ENCODE measurements at regions not wholly inside any gene's neighbourhood (a gene's known extent, or its start where the extent isn't known, plus 50 kb on each side); places are given as distances from the start of the nearest gene placed in this dataset.

DNA sequence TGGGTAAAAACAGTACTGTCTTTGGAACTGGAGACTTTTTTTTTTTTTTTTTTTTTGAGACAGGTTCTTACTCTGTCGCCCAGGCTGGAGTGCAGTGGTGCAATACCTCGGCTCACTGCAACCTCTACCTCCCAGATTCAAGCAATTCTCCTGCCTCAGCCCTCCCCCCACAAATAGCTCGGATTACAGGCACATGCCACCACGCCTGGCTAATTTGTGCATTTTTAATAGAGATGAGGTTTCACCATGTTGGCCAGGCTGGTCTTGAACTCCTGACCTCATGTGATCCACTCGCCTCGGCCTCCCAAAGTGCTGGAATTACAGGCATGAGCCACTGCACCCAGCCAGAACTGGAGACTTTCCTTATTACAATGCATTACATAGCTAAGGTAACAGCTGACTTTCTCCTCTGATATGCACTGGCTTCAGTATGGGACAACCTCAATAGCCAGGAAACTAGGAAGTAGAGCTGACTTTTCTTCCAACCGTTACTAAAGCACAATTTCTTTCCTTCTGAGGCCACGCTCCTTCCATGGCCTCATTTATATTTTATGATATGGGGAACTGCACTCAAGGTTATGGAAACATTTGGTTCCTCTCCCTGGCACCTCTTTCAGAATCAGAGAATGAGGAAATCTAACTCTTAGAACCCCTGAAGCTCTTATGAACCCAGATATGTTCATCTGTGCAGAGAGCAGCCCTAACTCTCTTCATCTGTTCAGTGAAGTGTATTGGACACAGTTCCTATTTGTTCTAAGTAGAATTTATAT lies 53.5 kb upstream of the FAM9B start:
- no peak for DNase-seq

DNA sequence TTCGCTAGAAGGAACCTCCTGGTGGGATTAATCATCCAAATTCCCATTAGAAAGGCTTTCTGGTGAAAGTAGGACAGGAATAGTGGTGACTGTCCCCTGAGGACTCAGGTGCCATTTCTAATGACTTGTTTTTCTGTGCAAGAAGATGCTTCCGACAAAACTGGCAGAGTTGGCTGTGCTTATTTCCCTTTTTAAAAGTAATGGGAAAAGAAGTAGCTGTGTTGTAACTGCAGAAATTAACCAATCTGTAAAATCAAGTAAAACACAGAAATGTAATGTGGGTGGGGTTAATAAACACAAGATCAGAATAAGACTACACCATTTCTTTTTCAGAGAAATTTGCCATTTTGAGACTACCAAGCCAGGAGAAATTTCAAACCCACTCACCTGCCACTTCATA lies 55.0 kb upstream of the FAM9B start:
- peak; percentile 10 to 50 (median 28) for DNase-seq

DNA sequence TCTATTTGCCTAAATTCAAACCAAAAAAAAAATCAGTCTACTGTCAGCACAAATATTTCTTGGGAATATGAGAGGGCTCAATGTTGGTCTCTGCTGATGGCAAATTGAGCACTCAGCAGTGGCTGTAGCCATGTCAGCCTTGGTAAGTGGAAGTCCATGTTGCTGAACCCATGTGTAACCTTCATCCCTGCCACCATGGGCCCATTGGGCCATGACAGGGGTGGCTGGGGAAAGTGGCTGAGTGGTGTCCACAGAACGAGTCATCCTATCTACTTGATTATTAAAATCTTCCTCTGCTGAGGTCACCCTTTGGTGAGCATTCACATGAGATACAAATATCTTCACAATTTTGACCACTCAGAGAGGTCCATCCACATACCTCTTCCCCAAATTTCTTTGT lies 56.8 kb upstream of the FAM9B start:
- DNase-seq = peak; percentile 17 to 18 (median 17)

DNA sequence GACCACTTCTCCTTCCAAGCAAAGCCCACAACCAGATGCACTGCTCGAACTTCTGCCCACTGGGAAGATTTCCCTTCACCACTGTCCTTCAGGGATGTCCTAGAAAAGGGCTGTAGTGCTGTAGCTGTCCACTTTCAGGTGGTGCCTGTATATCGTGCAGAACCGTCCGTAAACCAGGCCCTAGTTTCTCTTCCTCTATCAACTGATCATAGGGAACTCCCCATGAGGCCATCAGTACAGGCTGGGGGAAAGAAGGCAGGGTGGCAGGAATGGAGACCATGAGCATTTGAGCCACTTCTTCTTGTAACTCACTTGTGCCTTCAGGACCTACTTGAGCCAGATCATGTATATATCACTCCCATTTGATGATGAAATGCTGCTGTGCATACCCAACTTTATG lies 57.3 kb upstream of the FAM9B start:
- peak; percentile 63 to 71 (median 66) for DNase-seq

DNA sequence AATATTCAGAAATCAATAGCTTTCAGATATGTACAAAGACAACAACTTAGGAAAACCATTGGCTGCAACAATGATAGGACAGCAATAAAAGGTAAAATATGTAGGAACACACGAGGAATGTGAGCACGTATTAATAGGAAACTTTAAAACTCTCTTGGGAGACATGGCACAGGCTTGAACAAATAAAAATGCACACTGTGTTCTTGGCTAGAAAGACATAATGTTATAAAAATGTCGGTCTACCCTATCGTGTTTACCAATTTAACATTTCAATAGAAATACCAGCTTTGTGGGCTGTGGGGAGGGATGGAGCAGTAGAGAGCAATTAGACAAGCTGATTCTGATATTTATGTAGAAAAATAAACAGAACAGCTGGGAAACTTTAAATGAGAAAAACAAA lies 69.0 kb upstream of the FAM9B start:
- DNase-seq = no peak

DNA sequence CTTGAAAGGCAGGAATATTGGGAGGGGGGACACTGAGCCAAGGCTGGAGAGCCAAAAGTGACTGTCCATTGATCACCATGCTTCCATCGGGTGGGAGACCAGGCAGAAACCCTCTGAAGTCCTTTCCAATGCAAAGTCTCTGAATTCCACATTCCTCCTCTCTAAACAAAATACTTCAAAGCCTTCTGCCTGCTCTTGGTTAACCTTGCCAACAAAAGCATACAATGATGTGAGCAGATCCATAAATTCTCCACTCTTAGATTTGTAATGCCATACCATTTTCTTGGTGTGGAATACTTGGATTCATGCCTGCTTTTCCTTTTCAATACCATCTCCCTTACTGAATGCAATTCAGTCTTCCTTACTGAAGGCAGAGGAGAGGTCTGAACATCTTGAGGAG lies 74.1 kb upstream of the FAM9B start:
- no peak for DNase-seq

DNA sequence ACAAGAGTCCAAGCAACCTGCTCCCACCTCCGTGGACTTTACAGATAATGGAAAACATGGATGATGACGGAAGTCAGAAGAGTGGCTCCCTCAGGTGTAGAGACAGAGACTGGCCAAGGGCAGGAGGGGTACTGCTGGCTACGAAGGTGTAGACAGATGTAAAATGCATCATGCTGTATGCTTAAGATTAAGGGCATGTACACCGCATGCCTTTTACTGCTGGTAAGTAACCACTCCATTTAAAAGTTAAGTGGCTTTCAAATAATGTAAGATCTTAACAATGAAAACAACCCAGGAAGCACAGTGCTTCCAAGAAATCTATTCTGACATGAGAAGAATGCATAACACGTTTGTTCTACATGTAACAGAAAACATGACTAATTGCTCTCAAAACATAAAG lies 76.9 kb upstream of the FAM9B start:
- no peak for DNase-seq

DNA sequence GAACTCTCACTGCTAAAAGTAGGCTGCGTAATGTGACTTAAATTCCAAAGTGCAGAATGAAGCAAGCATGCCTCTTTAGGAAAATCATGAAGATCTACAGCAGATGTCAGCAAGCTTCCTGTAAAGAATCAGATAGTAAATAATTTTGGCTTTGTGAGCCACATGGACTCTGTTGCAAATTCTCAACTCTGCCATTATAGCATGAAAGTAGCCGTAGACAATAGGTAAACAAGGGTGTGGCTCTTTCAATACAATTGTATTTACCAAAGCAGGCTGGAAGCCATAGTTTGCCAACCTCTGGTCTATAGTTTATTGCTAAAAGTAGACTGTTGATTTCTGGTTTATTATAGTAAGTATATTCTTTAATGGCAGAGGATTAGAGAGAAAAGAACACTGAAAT lies 80.3 kb upstream of the FAM9B start:
- DNase-seq = no peak

DNA sequence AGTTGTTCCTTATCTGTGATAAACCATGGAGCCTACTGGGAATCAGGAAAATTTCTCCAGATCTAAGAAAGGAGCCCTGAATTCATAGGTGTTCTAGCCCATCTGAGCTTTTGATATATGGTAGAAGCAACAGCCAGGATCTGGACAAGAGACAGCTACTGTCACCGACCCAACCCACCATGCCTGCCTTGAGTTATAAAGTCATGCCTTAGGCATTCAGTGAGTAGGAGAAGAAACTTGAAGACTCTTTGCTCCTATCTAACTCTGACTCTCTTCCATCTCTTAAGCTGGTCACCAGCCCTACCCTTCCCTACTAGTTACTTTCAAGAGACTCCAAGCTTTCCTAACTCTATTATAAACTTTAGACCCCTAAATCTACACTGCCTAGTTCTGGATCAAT lies 83.9 kb upstream of the FAM9B start:
- no peak for DNase-seq

DNA sequence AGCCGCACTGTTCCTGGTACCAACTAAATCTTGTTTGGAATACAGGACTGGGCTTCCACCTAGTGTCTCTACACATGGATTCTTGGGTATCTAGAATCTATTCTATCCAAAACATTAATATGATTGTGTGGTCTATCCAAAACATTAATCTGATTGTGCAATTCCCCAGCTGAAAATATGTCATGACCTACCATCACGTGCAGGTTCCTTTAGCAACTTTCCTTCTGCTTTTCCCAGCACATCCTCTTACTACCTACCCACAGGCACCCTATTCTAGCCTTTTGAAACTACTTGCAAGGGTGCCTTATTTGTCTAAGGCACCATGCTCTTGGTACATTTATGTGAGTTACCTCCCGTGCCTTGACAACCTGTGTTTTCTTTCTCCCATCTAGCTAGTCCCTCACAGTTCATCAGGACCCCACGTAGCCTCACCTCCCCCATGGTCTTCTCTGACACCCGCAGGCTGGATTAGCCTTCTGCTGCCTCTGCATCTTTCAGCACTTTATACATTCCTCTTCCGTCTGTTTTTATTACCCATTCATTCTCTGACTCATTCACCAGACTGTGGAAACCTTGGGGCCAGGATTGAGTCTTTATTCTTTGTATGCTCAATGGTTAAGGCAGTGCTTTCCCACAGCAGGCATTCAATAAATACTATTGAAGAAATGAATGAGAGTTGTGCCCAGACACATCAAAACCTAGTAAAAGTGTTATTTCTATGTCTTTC lies 88.8 kb upstream of the FAM9B start:
- DNase-seq = peak; percentile 32 to 61 (median 51)

DNA sequence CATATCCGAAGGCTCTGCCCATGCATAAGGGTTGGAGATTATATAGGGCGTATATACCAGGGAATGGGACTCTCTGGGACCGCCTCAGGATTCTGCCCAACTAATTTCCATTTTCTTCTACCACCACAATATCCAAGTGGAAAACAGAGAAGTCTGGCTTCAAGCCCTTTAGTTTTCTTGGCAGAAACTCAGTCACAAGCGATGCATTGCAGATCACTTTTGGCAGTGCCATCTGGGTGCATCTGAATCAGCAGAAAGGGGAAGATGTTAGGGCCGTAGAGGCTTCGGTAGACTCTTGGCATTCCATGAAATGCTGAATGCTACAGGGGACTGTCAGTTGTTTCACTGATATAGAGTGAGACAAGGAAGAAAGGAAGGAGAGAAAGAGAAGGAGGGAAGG lies 94.1 kb upstream of the FAM9B start:
- DNase-seq = no peak

DNA sequence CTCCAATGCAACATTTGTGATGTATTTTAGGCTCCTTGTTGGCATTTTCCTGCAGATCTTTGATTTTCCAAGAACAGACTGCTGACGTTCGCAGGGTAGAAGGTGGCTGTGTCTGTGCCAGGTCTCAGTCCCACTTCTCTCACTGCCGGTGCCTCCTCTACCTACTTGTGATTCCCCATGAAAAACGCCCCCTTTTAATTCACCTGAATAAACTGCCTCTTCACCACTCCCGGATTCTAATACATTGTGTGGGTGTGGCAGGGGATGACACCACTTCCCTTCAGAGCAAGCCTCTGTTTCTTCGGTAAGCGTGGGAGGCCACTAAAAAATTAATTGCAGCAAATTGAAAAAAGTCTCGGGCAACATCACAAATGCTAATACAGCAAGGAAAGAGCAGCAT lies 96.1 kb upstream of the FAM9B start:
- DNase-seq = peak in 1 of 3 donors; percentile 3

DNA sequence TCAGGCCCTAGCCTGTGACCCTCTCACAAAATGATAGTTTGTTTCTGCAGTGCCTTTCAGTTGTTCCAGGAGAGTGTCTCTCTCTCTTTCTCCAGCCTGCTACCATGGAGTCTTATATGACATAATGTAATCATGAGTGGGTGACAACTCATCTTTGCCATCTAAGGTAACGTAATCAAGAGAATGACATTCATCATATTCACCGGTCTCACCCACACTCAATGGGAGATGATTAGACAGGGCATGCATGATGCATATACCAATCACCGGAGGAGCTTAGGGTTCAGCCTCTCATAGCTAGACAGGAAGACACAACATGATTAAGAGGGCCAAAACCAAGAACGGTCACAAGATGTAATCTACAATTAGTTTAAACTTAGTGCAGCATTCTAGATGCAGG lies 97.1 kb upstream of the FAM9B start:
- DNase-seq = peak in 2 of 3 donors; percentile 8 to 44

DNA sequence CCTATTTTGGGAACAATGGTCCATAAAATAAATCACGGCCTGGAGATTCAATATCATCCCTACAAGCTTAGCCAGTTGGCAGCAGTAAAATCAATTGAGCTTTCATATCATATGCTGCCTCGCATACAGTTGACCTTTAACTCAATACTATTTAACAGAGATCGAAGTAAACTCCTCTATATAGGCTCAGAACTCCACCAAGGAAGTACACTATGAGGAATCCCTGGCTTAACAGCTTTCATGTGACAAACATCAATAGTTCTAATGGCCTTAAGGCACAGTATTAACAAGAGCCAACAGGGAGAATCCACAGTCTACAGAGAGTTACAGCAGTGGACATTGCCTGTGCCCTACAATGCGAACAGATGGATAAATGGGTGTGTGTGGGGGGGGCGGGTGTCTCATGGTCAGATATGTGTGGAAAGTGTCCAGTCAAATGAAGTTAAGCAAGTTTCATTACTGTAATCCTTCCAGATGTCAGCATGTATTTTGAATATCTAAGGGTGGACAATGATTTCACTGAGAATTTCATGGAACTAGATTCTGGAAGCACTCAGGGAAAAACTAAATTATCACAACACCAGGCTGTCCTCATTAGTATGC lies 98.2 kb upstream of the FAM9B start:
- no peak for DNase-seq

DNA sequence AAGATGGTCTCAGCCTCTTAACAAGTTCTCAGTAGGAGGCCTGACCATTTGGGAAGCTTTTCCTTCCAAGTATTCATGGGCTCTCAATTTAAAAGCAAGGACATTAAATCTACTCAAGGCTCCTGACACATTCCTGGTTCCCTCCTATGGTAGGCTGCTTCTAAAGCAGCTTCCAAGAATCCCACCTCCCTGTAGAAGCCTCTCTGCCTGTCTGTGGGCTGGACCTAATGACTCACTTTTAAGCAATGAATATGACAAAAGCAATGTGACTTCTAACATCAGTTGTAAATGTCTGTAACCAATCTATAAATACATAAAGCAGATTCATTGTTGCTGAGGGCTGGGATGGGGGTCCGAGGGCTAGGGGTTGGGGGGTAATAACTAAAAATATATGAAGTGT lies 99.5 kb upstream of the FAM9B start:
- peak; percentile 26 to 40 (median 36) for DNase-seq

DNA sequence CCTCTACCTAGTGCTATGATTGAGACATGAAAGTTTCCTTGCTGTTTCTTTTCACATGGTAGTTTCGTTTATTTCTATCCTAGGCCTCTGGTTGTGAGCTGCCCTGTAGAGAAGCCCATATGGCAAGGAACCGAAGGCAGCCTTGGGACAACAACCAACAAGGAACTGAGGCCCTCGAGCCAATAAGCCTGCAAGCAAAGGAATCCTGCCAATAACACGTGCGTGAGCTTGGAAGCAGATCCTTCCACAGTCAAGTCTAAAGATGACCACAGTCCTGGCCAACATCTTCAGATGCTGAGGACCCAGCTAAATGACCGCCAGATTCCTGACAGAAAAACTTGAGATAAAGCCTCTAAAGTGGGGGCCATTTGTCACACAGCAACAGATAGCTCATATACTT lies 100.4 kb upstream of the FAM9B start:
- no peak for DNase-seq

DNA sequence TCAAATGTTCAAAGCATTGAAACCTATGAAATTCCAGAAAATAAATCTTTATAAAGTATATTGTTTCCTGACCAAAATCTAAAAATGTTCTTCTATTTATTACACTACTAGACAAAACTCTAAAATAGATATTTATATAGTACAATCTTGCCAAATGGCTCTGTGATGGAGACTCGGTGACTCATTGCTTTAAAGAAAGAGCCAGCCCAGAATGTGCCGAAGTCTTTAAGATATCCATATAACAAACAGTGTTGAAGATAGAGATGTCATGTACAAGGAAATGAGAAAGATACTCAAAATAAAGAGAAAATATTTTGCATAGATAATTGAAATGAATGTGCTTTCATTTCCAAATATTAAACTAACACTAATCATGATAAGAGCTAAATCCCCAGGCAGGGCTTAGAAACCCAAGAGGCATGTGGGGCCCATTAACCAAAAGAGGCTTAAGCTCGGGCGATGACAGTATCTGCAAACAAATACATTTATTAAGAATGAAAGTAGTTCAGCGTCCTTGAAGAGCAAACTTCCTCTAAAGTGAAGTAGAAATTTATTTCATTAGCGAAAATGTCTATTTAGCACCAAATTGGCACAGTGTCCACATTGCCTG lies 102.1 kb upstream of the FAM9B start:
- no peak for DNase-seq

DNA sequence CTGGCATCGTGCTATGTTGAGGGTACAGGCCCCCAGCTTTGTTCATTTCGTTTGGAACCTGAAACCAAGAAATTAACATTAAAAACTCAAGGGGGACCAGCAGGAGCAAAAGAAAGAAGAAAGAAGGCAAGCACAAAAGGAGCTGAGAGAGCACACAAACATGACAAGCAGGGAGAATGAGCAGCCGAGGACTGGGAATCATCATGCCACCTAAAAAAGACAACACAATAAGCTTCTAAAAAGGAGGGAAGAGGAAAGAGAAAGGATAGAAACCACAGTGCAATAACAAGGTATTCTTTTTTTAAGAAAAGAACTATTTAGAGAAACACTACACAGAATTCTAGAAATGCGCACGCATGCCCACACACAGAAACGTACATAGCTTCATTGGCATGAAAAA lies 103.2 kb upstream of the FAM9B start:
- DNase-seq = no peak

DNA sequence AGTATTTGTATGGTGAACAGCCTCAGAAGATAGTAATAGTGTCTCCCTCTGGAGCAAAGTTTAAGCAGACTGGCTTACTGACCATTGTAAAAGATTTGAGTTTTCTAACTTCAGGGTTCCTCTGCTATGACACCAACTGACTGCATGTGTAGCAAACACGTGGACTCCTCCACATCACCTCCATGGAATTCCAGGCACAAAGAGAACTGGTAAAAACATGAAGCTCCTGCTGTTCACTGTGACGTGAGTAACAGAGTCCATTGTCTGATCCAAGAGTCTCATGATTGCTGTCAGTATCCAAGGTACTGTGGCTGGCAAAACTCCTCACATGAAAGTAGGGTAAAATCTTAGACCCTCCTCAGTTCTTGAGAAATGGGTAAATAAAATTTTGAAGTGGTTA lies 107.6 kb upstream of the FAM9B start:
- DNase-seq = no peak

DNA sequence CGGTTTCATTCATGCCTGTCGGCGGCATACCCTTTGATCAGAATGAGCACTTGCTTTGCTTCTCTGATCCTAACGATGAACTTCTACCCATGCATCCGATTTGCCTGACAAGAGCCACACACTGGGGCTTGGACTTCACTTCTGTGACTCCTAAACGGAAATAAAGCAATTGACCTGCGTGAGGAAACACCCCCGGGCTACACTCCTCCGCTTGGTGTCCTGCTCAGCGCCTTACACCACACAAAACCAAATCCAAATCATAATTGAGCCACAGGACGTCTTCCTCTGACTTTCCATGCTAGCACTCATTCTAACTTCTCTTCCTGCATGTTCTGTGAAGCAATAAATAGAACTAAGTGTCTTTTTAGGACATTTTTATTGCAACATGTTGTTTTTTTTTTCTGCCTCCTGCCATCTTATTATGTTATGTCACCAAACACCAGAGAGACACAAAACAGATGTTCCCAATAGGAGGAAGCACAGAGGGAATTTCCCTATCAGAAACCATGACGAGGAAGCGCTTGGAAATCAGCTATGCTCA lies 110.8 kb upstream of the FAM9B start:
- peak; percentile 54 to 80 (median 70) for DNase-seq

DNA sequence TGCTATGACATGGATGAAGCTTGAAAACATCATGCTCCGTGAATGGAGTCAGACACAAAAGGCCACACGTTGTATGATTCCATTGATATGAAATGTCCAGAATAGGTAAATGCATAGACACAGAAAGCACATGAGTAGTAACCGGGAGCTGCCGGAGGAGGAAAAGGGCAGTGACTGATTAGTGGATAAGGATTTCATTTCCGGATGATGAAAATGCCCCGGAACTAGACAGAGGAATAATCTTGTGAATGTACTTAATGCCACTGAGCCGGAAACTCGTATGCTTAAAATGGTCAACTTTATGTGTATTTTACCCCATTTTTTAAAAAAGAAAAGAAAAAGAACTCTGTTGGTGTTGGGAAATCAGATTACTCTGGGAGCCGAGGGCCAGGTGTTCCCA lies 112.7 kb upstream of the FAM9B start:
- DNase-seq = no peak

DNA sequence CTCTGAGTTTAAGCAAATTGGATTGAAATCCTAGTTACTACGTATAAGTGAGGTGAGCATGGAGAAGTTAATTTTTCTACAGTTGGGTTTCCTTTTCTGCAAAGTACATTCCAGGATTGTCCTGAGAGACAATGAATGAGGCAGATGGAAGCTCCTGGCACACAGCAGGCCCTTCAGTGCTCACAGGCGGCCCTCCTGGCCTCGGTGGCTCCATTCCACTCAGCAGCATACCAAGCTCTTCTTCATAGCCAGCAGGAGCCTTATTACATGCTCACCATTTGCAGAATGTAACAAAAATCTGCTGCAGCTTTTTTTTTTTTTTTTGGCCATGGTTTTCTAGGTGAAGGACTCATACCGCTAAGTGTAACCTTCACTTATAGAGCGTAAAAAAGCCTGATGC lies 113.2 kb upstream of the FAM9B start:
- no peak for DNase-seq

DNA sequence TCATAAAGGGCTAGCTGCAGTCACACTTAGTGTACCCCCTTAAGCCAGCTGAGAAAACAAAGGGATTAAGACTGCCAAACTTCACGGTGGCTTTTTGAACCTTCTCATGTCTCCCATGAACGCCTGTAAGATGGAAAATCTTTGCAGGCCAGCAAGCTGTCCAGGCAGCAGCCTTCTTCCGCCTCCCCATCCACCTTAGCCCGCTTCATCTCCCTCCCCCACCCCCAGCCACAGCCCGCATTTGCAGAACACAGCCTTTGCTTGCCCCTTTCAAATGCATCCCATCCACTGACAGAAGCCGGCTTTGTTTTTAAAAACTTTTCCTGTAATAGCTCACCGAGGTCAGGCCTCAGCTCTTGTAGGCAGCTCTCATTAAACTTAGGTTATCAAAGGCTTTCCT lies 113.8 kb upstream of the FAM9B start:
- DNase-seq = no peak
